ENCODE measurements at regions not wholly inside any gene's neighbourhood (a gene's known extent, or its start where the extent isn't known, plus 50 kb on each side); places are given as distances from the start of the nearest gene placed in this dataset.

- H3K4me2 ChIP-seq (ENCODE audit: insufficient read depth, insufficient read length, low read length): no peak overlapping the region
- H3K4ac ChIP-seq (ENCODE audit: low read depth, low read length): no peak overlapping the region
- no peak overlapping the region for H4K5ac ChIP-seq (ENCODE audit: insufficient read length, low read depth, low read length)
- no peak overlapping the region for H3K4me3 Mint-ChIP-seq
- no peak overlapping the region for H2AFZ ChIP-seq (ENCODE audit: low read length)
- H3K23me2 ChIP-seq (ENCODE audit: insufficient read length, low read depth, low read length, poor library complexity, severe bottlenecking): no peaks in the 10 kb centered on the region
- H2BK15ac ChIP-seq (ENCODE audit: low read depth, low read length): no peak overlapping the region
- no peak overlapping the region for H3T11ph ChIP-seq (ENCODE audit: low read length)
- H2BK5ac ChIP-seq (ENCODE audit: insufficient read length, low read length): no peak overlapping the region
- H3K36me3 Mint-ChIP-seq (ENCODE audit: insufficient read depth in 1 of 3, low read depth in 3 of 3): no peaks in the 10 kb centered on the region
- no peaks in the 10 kb centered on the region for H3K9me3 Mint-ChIP-seq
- no peaks in the 10 kb centered on the region for H3K79me1 ChIP-seq (ENCODE audit: insufficient read depth, low read depth, low read length, poor library complexity, severe bottlenecking)
- no peak overlapping the region for H3K14ac ChIP-seq (ENCODE audit: insufficient read depth, low read length)
- no peak overlapping the region for H4K8ac ChIP-seq (replicated peaks; ENCODE audit: insufficient read length, low read depth, low read length)
- H3K79me2 ChIP-seq (ENCODE audit: insufficient read depth, low read length): no peaks in the 10 kb centered on the region
- H3K56ac ChIP-seq (ENCODE audit: insufficient read length, low read depth, low read length): no peak overlapping the region
- H4K91ac ChIP-seq (ENCODE audit: insufficient read length, low read depth, low read length): no peak overlapping the region
- H3K27ac ChIP-seq (ENCODE audit: insufficient read length, low read depth, low read length): no peak overlapping the region
- no peak for TF ChIP-seq CTCF (conservative IDR thresholded peaks at IDR 0.05)
- no peaks in the 10 kb centered on the region for H4K20me1 ChIP-seq (ENCODE audit: control insufficient read depth, insufficient read depth, insufficient read length)
- no CpG with 5 or more reads among the region's 2 CpGs for WGBS (ENCODE audit: extremely low coverage, insufficient read length, low lambda C conversion rate)
- no peaks in the 10 kb centered on the region for H3K27me3 ChIP-seq (ENCODE audit: insufficient read depth, low read length)
- no peak overlapping the region for H3K18ac ChIP-seq (ENCODE audit: insufficient read length, low read depth, low read length)
- no peak overlapping the region for H3K27ac Mint-ChIP-seq
- no peak overlapping the region for H2BK120ac ChIP-seq (ENCODE audit: low read depth, low read length, poor library complexity, severe bottlenecking)
- H3K23ac ChIP-seq (ENCODE audit: insufficient read length, low read depth, low read length): no peak overlapping the region
- H2BK12ac ChIP-seq (ENCODE audit: insufficient read length, low read depth, low read length): no peak overlapping the region
- H2BK20ac ChIP-seq (ENCODE audit: low read depth, low read length, poor library complexity, severe bottlenecking): no peak overlapping the region
- no peaks in the 10 kb centered on the region for H3K9me3 ChIP-seq (ENCODE audit: control insufficient read depth, low read depth, low read length)
- no peak overlapping the region for H3K9ac ChIP-seq (ENCODE audit: extremely low read depth, insufficient read length, low read length)
- no peak for DNase-seq
- H3K27me3 Mint-ChIP-seq (ENCODE audit: low read depth): no peaks in the 10 kb centered on the region
- peaks cover 14 to 19% of the 10 kb centered on the region in 2 experiments for H3K4me1 Mint-ChIP-seq
- no peak overlapping the region for H2AK5ac ChIP-seq (ENCODE audit: insufficient read length, low read length)
- no peaks in the 10 kb centered on the region for H3K4me1 ChIP-seq (ENCODE audit: insufficient read depth, low read length)
Measured at GRCh38 chr2:49289711-49290110, 135.4 kb upstream of the FSHR start.
